H1 (cell line): ENCODE measurements at regions not wholly inside any gene's neighbourhood (a gene's known extent, or its start where the extent isn't known, plus 50 kb on each side); places are given as distances from the start of the nearest gene placed in this dataset.

Experiments used
- CTCF ChIA-PET: fragments of 300-600 bp; sonication (Branson Sonifier 250); formaldehyde crosslinking; loops from one replicate; lab custom pipeline; 2021; ENCODE audit not compliant: partially characterized antibody; lab: Charles Lee
- POLR2A ChIA-PET: fragments of 300-600 bp; sonication (Branson Sonifier 250); formaldehyde crosslinking; loops from one replicate; lab custom pipeline; 2021; ENCODE audit warnings: inconsistent platforms; ENCODE audit not compliant: partially characterized antibody; lab: Charles Lee
- DNase-seq, 2 experiments: peaks; one replicate each; pipeline versions ENCODE4 v3.0.0 to v3.0.0-alpha.2; 2010 to 2022; ENCODE audit warnings: low spot score in 2 of 2, low read depth in 1 of 2, mixed read lengths in 1 of 2
- FAIRE-seq: peaks from 2 replicates; lab custom pipeline; 2011; peaks lifted over from hg19 to GRCh38; lab: Jason Lieb, UNC
- H2AFZ ChIP-seq: 2 replicates; pipeline ENCODE4 v1.8.1; 2012; ENCODE audit warnings: low read length, inconsistent platforms
- H2AK5ac ChIP-seq: 2 replicates; pipeline ENCODE4 v1.6.1; 2013; ENCODE audit warnings: low read depth, low read length
- H2BK120ac ChIP-seq: replicated peaks from 2 replicates; pipeline ENCODE3; 2013; ENCODE audit warnings: low read depth, low read length, inconsistent platforms
- H2BK12ac ChIP-seq: 2 replicates; pipeline ENCODE4 v1.6.1; 2013; ENCODE audit warnings: low read depth, low read length
- H2BK15ac ChIP-seq: 2 replicates; pipeline ENCODE4 v1.6.1; 2013; ENCODE audit warnings: low read length
- H2BK20ac ChIP-seq: 2 replicates; pipeline ENCODE4 v1.6.1; 2013; ENCODE audit warnings: low read length
- H2BK5ac ChIP-seq: 2 replicates; pipeline ENCODE4 v1.6.1; 2013; ENCODE audit warnings: low read depth, low read length
- H3K14ac ChIP-seq: 2 replicates; pipeline ENCODE4 v1.6.1; 2013; ENCODE audit warnings: inconsistent platforms; ENCODE audit not compliant: insufficient read length
- H3K18ac ChIP-seq: 2 replicates; pipeline ENCODE4 v1.6.1; 2013; ENCODE audit warnings: low read length; ENCODE audit errors: extremely low read depth
- H3K23ac ChIP-seq: 2 replicates; pipeline ENCODE4 v1.6.1; 2013; ENCODE audit warnings: inconsistent platforms; ENCODE audit not compliant: insufficient read length
- H3K23me2 ChIP-seq: 2 replicates; pipeline ENCODE4 v1.6.1; 2013; ENCODE audit warnings: low read depth, low read length
- H3K27ac ChIP-seq: 2 replicates; pipeline ENCODE4 v1.6.1; 2011; ENCODE audit warnings: low read depth, low read length, inconsistent platforms
- H3K27me3 ChIP-seq, 4 experiments: replicated peaks in 1 of 4; 1 replicate in 1 of 4; 2 replicates in 3 of 4; pipeline versions ENCODE4 v1.6.1 to v1.8.1; 2011 to 2013; ENCODE audit warnings: low read length in 3 of 4, mild to moderate bottlenecking in 3 of 4, inconsistent platforms in 2 of 4, mixed read lengths in 2 of 4, moderate library complexity in 1 of 4; ENCODE audit not compliant: control insufficient read depth in 3 of 4, insufficient read depth in 3 of 4; ENCODE audit errors: extremely low read depth in 1 of 4
- H3K36me3 ChIP-seq, 4 experiments: 2 replicates each; pipeline versions ENCODE4 v1.6.1 to v1.8.1; 2011 to 2013; ENCODE audit warnings: mild to moderate bottlenecking in 4 of 4, low read length in 3 of 4, moderate library complexity in 2 of 4, control low read depth in 1 of 4, inconsistent platforms in 1 of 4; ENCODE audit not compliant: insufficient read depth in 4 of 4, control insufficient read depth in 2 of 4
- H3K4ac ChIP-seq: replicated peaks from 2 replicates; pipeline ENCODE3; 2013; ENCODE audit warnings: low read length, low read depth, mixed read lengths, inconsistent platforms; ENCODE audit not compliant: insufficient read length
- H3K4me1 ChIP-seq, 4 experiments: replicated peaks in 1 of 4; 1 replicate in 1 of 4; 2 replicates in 3 of 4; pipeline versions ENCODE4 v1.6.1 to v1.8.1; 2011 to 2013; ENCODE audit warnings: low read length in 3 of 4, inconsistent platforms in 2 of 4, mixed read lengths in 1 of 4; ENCODE audit not compliant: insufficient read depth in 4 of 4, control insufficient read depth in 3 of 4
- H3K4me2 ChIP-seq, 2 experiments: 2 replicates each; pipeline versions ENCODE4 v1.6.1 to v1.8.1; 2011 to 2013; ENCODE audit warnings: low read depth in 2 of 2, low read length in 2 of 2, control low read depth in 1 of 2, inconsistent platforms in 1 of 2, mild to moderate bottlenecking in 1 of 2; ENCODE audit not compliant: insufficient read depth in 1 of 2
- H3K4me3 ChIP-seq, 4 experiments: fragments of 200-600, 300-600 bp in 1 of 4; sonication (generic), shearing (Covaris generic), sonication (Bioruptor Twin) in 1 of 4; 2 replicates each; pipeline versions ENCODE4 v1.5.1 to v1.8.1; 2011 to 2016; ENCODE audit warnings: low read length in 4 of 4, low read depth in 3 of 4, control low read depth in 2 of 4, inconsistent platforms in 2 of 4, mild to moderate bottlenecking in 2 of 4, mixed read lengths in 1 of 4, moderate library complexity in 1 of 4; ENCODE audit not compliant: insufficient read depth in 2 of 4; ENCODE audit errors: extremely low read depth in 1 of 4
- H3K56ac ChIP-seq: replicated peaks from 2 replicates; pipeline ENCODE3; 2013; ENCODE audit warnings: low read depth, mild to moderate bottlenecking, mixed read lengths, low read length, inconsistent platforms; ENCODE audit not compliant: insufficient read length
- H3K79me1 ChIP-seq: 2 replicates; pipeline ENCODE4 v1.6.1; 2013; ENCODE audit warnings: low read depth, low read length, control low read depth
- H3K79me2 ChIP-seq, 2 experiments: 2 replicates each; pipeline versions ENCODE4 v1.6.1 to v1.8.1; 2012 to 2013; ENCODE audit warnings: low read length in 2 of 2, mild to moderate bottlenecking in 2 of 2, inconsistent platforms in 1 of 2; ENCODE audit not compliant: insufficient read depth in 2 of 2, control insufficient read depth in 1 of 2
- H3K9ac ChIP-seq, 4 experiments: replicated peaks in 1 of 4; 1 replicate in 1 of 4; 2 replicates in 3 of 4; pipeline versions ENCODE4 v1.6.1 to v1.8.1; 2011 to 2013; ENCODE audit warnings: low read depth in 3 of 4, low read length in 3 of 4, control low read depth in 2 of 4, mild to moderate bottlenecking in 2 of 4, moderate library complexity in 2 of 4, inconsistent platforms in 1 of 4; ENCODE audit errors: extremely low read depth in 1 of 4
- H3K9me3 ChIP-seq, 2 experiments: 2 replicates each; pipeline versions ENCODE4 v1.6.1 to v1.8.1; 2012 to 2013; ENCODE audit warnings: mild to moderate bottlenecking in 2 of 2, moderate library complexity in 2 of 2, control low read depth in 1 of 2, inconsistent platforms in 1 of 2, low read depth in 1 of 2, low read length in 1 of 2, mixed read lengths in 1 of 2; ENCODE audit not compliant: insufficient read depth in 2 of 2
- H4K20me1 ChIP-seq, 2 experiments: replicated peaks in 1 of 2; 2 replicates each; pipeline versions ENCODE3 to v1.8.1; 2011 to 2013; ENCODE audit warnings: inconsistent platforms in 2 of 2, low read length in 2 of 2, mild to moderate bottlenecking in 1 of 2; ENCODE audit not compliant: insufficient read depth in 2 of 2, control insufficient read depth in 1 of 2
- H4K5ac ChIP-seq: 2 replicates; pipeline ENCODE4 v1.6.1; 2013; ENCODE audit warnings: low read length, low read depth, mixed read lengths, inconsistent platforms; ENCODE audit not compliant: insufficient read length
- H4K8ac ChIP-seq: 2 replicates; pipeline ENCODE4 v1.8.0; 2013; ENCODE audit warnings: mild to moderate bottlenecking, moderate library complexity, low read length, inconsistent platforms; ENCODE audit not compliant: insufficient read depth; ENCODE audit errors: extremely low read depth
- H4K91ac ChIP-seq: replicated peaks from 2 replicates; pipeline ENCODE3; 2013; ENCODE audit warnings: low read length, mixed read lengths, inconsistent platforms; ENCODE audit not compliant: insufficient read length
- E2F6 ChIP-seq: IDR thresholded peaks from 2 replicates; pipeline ENCODE4 v1.6.1; 2012; ENCODE audit warnings: inconsistent platforms
- PHF8 ChIP-seq: fragments of 200-600 bp; sonication (generic); conservative IDR thresholded peaks from 2 replicates; pipeline ENCODE4 v1.7.1; 2012; ENCODE audit warnings: low read depth, mild to moderate bottlenecking, inconsistent platforms, low read length, moderate library complexity
- SP2 ChIP-seq: IDR thresholded peaks from 2 replicates; pipeline ENCODE4 v1.6.1; 2012; ENCODE audit warnings: mild to moderate bottlenecking, low read length, inconsistent platforms
- TAF7 ChIP-seq: optimal IDR thresholded peaks from 2 replicates; pipeline ENCODE3; 2011; ENCODE audit warnings: low read depth, mild to moderate bottlenecking, inconsistent platforms, low read length, moderate library complexity, borderline replicate concordance
- TEAD4 ChIP-seq: IDR thresholded peaks from 2 replicates; pipeline ENCODE4 v1.6.1; 2012; ENCODE audit warnings: low read depth, low read length, inconsistent platforms, mixed read lengths
- whole genome bisulfite sequencing, 2 experiments: shearing (Covaris generic) in 1 of 2; methylation state at CpG; one replicate each; pipeline versions ENCODE4 v1.1.6 to v1.1.7; 2013 to 2015; ENCODE audit warnings: low lambda C conversion rate in 2 of 2, mixed read lengths in 2 of 2, inconsistent platforms in 1 of 2, low coverage in 1 of 2, missing lambda C conversion rate in 1 of 2; ENCODE audit not compliant: insufficient replicate concordance in 2 of 2, insufficient coverage in 1 of 2, insufficient read length in 1 of 2; ENCODE audit errors: extremely low coverage in 1 of 2, missing lambda C conversion rate in 1 of 2; 5-methylcytosine and 5-hydroxymethylcytosine counted together

GRCh38 chr4:122976111-122976510 lies 53.7 kb upstream of the NUDT6 start:
- Histone ChIP-seq H2AK5ac (no peak overlapping the region), H4K8ac (no peak overlapping the region), H3K4me2 (no peak overlapping the region), H3K79me1 (0 out of 2 replicates have a peak, but pooled peaks cover under 1% of the 10 kb centered on the region), H2BK20ac (no peak overlapping the region), H3K56ac (no peak overlapping the region), H2BK120ac (no peak overlapping the region), H4K20me1 (no peaks in the 10 kb centered on the region), H3K36me3 (peaks cover 0 to 41% (median 14%) of the 10 kb centered on the region in 4 experiments; a peak in 6 of 8 replicates), H4K5ac (no peak overlapping the region), H3K23ac (no peak overlapping the region), H3K27ac (no peak overlapping the region), H3K9me3 (peaks cover 31 to 38% of the 10 kb centered on the region in 2 experiments), H3K9ac (no peak overlapping the region), H3K23me2 (no peaks in the 10 kb centered on the region), H2BK15ac (no peak overlapping the region), H3K4me3 (no peak overlapping the region), H2BK5ac (no peak overlapping the region), H3K4ac (no peak overlapping the region), H3K14ac (no peak overlapping the region), H3K4me1 (no peaks in the 10 kb centered on the region), H3K18ac (no peak overlapping the region), H4K91ac (no peak overlapping the region), H3K79me2 (peaks cover 0 to 4% of the 10 kb centered on the region in 2 experiments; a peak in 1 of 4 replicates), H2BK12ac (no peak overlapping the region), H3K27me3 (no peaks in the 10 kb centered on the region), H2AFZ (no peak overlapping the region)
- FAIRE-seq (no peak), DNase-seq (no peak)
- CTCF ChIA-PET, result no interaction called here
- POLR2A ChIA-PET, result no interaction called here
- TF ChIP-seq E2F6 (no peak), PHF8 (no peak), TAF7 (no peak), TEAD4 (no peak), SP2 (no peak)
- WGBS, 2 experiments, result 94% methylated on average over 2 of the region's 2 CpGs; no CpG with 5 or more reads in 1 of the 2 experiments
